ENCODE measurements at regions not wholly inside any gene's neighbourhood (a gene's known extent, or its start where the extent isn't known, plus 50 kb on each side); places are given as distances from the start of the nearest gene placed in this dataset.
"Not testable (repeated sequence)": the region's sequence is repeated elsewhere in the genome, so short reads cannot be mapped to it uniquely, and the experiment has no call there.

DNA sequence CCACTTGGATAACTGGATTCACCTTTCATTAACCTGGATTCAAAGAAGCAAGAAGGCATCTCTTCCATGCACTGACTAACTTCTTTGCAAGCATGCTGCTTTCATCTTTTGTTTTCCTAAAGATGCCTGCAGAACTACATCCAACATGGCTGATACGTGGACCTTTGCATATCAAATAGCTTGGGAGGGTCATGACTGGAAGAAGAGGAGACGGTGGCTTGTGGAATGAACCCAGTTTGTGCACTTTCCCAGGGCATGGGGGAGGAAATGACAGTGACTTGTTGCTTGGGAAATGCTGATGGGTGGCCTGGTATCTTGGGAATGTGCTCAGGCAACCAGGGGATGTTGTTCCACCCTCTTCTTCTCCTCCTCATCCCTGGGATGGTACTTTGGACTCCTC lies 133.4 kb downstream of the TRIM43 start:
- TF ChIP-seq, protein P1, sequence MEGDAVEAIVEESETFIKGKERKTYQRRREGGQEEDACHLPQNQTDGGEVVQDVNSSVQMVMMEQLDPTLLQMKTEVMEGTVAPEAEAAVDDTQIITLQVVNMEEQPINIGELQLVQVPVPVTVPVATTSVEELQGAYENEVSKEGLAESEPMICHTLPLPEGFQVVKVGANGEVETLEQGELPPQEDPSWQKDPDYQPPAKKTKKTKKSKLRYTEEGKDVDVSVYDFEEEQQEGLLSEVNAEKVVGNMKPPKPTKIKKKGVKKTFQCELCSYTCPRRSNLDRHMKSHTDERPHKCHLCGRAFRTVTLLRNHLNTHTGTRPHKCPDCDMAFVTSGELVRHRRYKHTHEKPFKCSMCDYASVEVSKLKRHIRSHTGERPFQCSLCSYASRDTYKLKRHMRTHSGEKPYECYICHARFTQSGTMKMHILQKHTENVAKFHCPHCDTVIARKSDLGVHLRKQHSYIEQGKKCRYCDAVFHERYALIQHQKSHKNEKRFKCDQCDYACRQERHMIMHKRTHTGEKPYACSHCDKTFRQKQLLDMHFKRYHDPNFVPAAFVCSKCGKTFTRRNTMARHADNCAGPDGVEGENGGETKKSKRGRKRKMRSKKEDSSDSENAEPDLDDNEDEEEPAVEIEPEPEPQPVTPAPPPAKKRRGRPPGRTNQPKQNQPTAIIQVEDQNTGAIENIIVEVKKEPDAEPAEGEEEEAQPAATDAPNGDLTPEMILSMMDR (conservative IDR thresholded peaks at IDR 0.05 in 1 of 2, IDR thresholded peaks at IDR 0.05 in 1 of 2; ENCODE audit: extremely low read depth in 1 of 2, insufficient read depth in 1 of 2, low read depth in 1 of 2, low read length in 2 of 2) = not testable (repeated sequence)
- TF ChIP-seq EZH2 (IDR thresholded peaks at IDR 0.05; ENCODE audit: borderline replicate concordance, low read length) = not testable (repeated sequence)
